NCI-H2081 (cell line): ENCODE measurements at regions not wholly inside any gene's neighbourhood (a gene's known extent, or its start where the extent isn't known, plus 50 kb on each side); places are given as distances from the start of the nearest gene placed in this dataset.
"Not testable (repeated sequence)": the region's sequence is repeated elsewhere in the genome, so short reads cannot be mapped to it uniquely, and the experiment has no call there.

Experiments used
- DNase-seq, 2 experiments: peaks; one replicate each; lab custom pipeline; 2025; lab: John Stamatoyannopoulos, UW

GRCh38 chr14:98913967-98914650, 357.9 kb downstream of the BCL11B start:
- no peak for DNase-seq

- DNase-seq: no peak
Observed at GRCh38 chr14:98914942-98915341, 357.1 kb downstream of the BCL11B start.

GRCh38 chr14:98915625-98916024, 356.4 kb downstream of the BCL11B start:
- DNase-seq: no peak

GRCh38 chr14:98916036-98916435, 356.0 kb downstream of the BCL11B start:
- DNase-seq: no peak

GRCh38 chr14:98916476-98916875, 355.5 kb downstream of the BCL11B start:
- DNase-seq: no peak

GRCh38 chr14:98919434-98919833, 352.6 kb downstream of the BCL11B start:
- DNase-seq: no peak

GRCh38 chr14:98921306-98921705, 350.7 kb downstream of the BCL11B start:
- DNase-seq: not testable (repeated sequence)

GRCh38 chr14:98923596-98923995, 348.4 kb downstream of the BCL11B start:
- DNase-seq: no peak

- DNase-seq: no peak
Observed at GRCh38 chr14:98924046-98924445, 348.0 kb downstream of the BCL11B start.

GRCh38 chr14:98925354-98926040, 346.5 kb downstream of the BCL11B start:
- DNase-seq: no peak

- no peak for DNase-seq
Observed at GRCh38 chr14:98926146-98926545, 345.9 kb downstream of the BCL11B start.

- no peak for DNase-seq
Observed at GRCh38 chr14:98926801-98927200, 345.2 kb downstream of the BCL11B start.

- no peak for DNase-seq
Observed at GRCh38 chr14:98927986-98928385, 344.0 kb downstream of the BCL11B start.

GRCh38 chr14:98928418-98928817, 343.6 kb downstream of the BCL11B start:
- DNase-seq: no peak

- DNase-seq: no peak
Observed at GRCh38 chr14:98931126-98931525, 340.9 kb downstream of the BCL11B start.

- DNase-seq: no peak
Observed at GRCh38 chr14:98931911-98932310, 340.1 kb downstream of the BCL11B start.

- no peak for DNase-seq
Observed at GRCh38 chr14:98932431-98933325, 339.3 kb downstream of the BCL11B start.

- not testable (repeated sequence) for DNase-seq
Observed at GRCh38 chr14:98934569-98934968, 337.4 kb downstream of the BCL11B start.

GRCh38 chr14:98935921-98936320, 336.1 kb downstream of the BCL11B start:
- DNase-seq: no peak

GRCh38 chr14:98937021-98937420, 335.0 kb downstream of the BCL11B start:
- no peak for DNase-seq

GRCh38 chr14:98937712-98938505, 334.1 kb downstream of the BCL11B start:
- DNase-seq: no peak
